ENCODE measurements at regions not wholly inside any gene's neighbourhood (a gene's known extent, or its start where the extent isn't known, plus 50 kb on each side); places are given as distances from the start of the nearest gene placed in this dataset.

DNA sequence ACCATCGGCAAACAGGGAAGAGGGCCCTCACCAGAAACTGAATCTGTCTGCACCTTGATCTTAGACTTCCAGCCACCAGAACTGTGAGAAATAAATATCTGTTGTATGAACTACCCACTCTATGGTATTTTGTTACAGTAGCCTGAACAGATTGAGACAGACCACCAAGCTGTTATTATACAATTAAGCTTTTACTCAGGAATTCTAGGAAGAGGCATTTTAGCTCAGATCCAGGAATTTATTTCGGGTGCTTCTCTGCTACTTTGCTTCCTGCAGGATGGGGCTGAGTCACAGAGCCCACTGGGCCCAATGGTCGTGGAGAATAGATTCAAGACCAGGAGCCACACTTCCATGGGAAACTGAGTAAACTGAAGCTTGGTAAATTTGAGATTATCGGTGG, 145.5 kb upstream of the PFN2 start:
- CTCF ChIA-PET: no interaction called here
- H3K4me1 Mint-ChIP-seq (ENCODE audit: low read depth): no peaks in the 10 kb centered on the region
- no peaks in the 10 kb centered on the region for H3K36me3 ChIP-seq (ENCODE audit: insufficient read depth, low read length)
- no peak overlapping the region for H3K27ac ChIP-seq (ENCODE audit: low read depth in 1 of 2, low read length in 2 of 2)
- no peaks in the 10 kb centered on the region for H3K36me3 Mint-ChIP-seq (ENCODE audit: low read depth)
- H3K4me3 Mint-ChIP-seq: no peak overlapping the region
- H3K4me3 ChIP-seq (ENCODE audit: low read length): no peak overlapping the region
- POLR2A ChIA-PET: no interaction called here
- TF ChIP-seq, protein P1, sequence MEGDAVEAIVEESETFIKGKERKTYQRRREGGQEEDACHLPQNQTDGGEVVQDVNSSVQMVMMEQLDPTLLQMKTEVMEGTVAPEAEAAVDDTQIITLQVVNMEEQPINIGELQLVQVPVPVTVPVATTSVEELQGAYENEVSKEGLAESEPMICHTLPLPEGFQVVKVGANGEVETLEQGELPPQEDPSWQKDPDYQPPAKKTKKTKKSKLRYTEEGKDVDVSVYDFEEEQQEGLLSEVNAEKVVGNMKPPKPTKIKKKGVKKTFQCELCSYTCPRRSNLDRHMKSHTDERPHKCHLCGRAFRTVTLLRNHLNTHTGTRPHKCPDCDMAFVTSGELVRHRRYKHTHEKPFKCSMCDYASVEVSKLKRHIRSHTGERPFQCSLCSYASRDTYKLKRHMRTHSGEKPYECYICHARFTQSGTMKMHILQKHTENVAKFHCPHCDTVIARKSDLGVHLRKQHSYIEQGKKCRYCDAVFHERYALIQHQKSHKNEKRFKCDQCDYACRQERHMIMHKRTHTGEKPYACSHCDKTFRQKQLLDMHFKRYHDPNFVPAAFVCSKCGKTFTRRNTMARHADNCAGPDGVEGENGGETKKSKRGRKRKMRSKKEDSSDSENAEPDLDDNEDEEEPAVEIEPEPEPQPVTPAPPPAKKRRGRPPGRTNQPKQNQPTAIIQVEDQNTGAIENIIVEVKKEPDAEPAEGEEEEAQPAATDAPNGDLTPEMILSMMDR (IDR thresholded peaks at IDR 0.05): no peak
- ATAC-seq (ENCODE audit: poor library complexity) (no peak), DNase-seq (no peak)
- peaks cover 31% of the 10 kb centered on the region for H3K27me3 Mint-ChIP-seq
- no peak overlapping the region for H3K27ac Mint-ChIP-seq
- H3K9me3 Mint-ChIP-seq: no peaks in the 10 kb centered on the region
- peaks cover 0 to 7% of the 10 kb centered on the region in 2 experiments for H3K27me3 ChIP-seq (ENCODE audit: control insufficient read depth in 1 of 2, insufficient read depth in 2 of 2, low read length in 2 of 2)
- H3K4me1 ChIP-seq (ENCODE audit: insufficient read depth, low read length): no peaks in the 10 kb centered on the region
- intact Hi-C loops (cut with DNase I, micrococcal nuclease): no loop called here
- H3K9me3 ChIP-seq (ENCODE audit: control insufficient read depth in 1 of 2, insufficient read depth in 1 of 2, low read length in 2 of 2): no peaks in the 10 kb centered on the region

DNA sequence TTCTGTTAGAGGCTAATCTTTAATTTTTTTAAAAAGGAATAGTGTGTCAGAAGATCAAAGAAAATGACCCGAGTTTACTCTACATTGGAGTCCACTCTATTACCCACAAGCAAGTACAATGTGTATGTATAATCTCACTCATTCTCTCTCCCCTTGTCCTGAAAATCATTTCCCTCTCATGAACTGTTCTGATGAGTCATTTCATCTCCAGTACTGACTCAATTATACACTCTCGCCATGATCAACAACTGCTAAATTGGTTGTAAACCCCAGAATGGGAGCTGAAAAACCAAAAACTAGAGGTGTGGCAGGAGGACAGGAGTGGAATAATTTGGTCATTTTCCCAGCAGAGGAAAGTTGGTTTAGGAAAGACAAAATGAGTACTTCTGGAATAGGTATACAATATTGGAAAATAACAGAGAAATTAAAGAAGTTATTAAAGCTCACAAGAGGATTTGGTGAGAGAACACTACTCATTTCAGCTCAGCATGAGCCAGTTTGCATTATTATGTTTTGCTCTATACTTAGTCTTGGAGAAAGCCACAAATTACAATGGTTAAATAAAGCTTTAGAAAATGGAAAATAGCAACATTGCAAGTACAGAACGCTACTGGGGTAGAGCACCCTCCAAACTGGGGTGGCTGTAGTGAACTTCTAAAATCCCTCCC, 144.3 kb upstream of the PFN2 start:
- H3K27me3 Mint-ChIP-seq: peaks cover 41% of the 10 kb centered on the region
- H3K36me3 Mint-ChIP-seq (ENCODE audit: low read depth): no peaks in the 10 kb centered on the region
- Histone ChIP-seq H3K27me3 (ENCODE audit: control insufficient read depth in 1 of 2, insufficient read depth in 2 of 2, low read length in 2 of 2) (peaks cover 0 to 7% of the 10 kb centered on the region in 2 experiments), H3K4me3 (ENCODE audit: low read length) (no peak overlapping the region), H3K27ac (ENCODE audit: low read depth in 1 of 2, low read length in 2 of 2) (no peak overlapping the region), H3K9me3 (ENCODE audit: control insufficient read depth in 1 of 2, insufficient read depth in 1 of 2, low read length in 2 of 2) (no peaks in the 10 kb centered on the region), H3K36me3 (ENCODE audit: insufficient read depth, low read length) (no peaks in the 10 kb centered on the region), H3K4me1 (ENCODE audit: insufficient read depth, low read length) (no peaks in the 10 kb centered on the region)
- TF ChIP-seq, protein P1 (IDR thresholded peaks at IDR 0.05): no peak
- no peak overlapping the region for H3K27ac Mint-ChIP-seq
- intact Hi-C loops (cut with DNase I, micrococcal nuclease): no loop called here
- no peaks in the 10 kb centered on the region for H3K9me3 Mint-ChIP-seq
- H3K4me3 Mint-ChIP-seq: no peak overlapping the region
- ChIA-PET POLR2A (no interaction called here), CTCF (no interaction called here)
- no peaks in the 10 kb centered on the region for H3K4me1 Mint-ChIP-seq (ENCODE audit: low read depth)
- no peak for DNase-seq
- ATAC-seq (ENCODE audit: poor library complexity): no peak

DNA sequence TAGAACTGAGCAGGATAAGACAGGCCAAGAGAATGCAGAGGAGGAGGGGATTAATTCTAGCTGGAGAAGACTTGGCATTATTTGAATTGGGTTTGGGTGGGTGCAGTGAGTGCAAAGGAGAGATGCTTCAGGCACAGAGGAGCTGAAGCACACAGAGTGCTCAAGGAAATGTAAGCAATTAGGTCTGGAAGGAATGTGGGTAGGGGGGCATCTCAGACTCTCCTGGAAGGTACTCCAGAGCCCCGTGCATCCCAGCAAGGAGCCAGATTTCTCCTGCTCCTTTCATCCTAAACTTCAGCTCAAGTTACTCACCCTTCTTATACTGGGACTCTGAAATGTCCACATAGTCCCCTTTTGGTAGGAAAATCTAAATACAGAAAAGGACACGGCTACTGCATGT, 143.6 kb upstream of the PFN2 start:
- H3K9me3 ChIP-seq (ENCODE audit: control insufficient read depth in 1 of 2, insufficient read depth in 1 of 2, low read length in 2 of 2): no peaks in the 10 kb centered on the region
- Mint-ChIP-seq H3K27ac (no peak overlapping the region), H3K36me3 (ENCODE audit: low read depth) (no peaks in the 10 kb centered on the region), H3K27me3 (peaks cover 38% of the 10 kb centered on the region), H3K4me1 (ENCODE audit: low read depth) (no peaks in the 10 kb centered on the region), H3K4me3 (no peak overlapping the region), H3K9me3 (no peaks in the 10 kb centered on the region)
- no peaks in the 10 kb centered on the region for H3K36me3 ChIP-seq (ENCODE audit: insufficient read depth, low read length)
- ChIA-PET CTCF (no interaction called here), POLR2A (no interaction called here)
- TF ChIP-seq, protein P1 (IDR thresholded peaks at IDR 0.05): no peak
- intact Hi-C loops (cut with DNase I, micrococcal nuclease): no loop called here
- DNase-seq: no peak
- no peak for ATAC-seq (ENCODE audit: poor library complexity)
- no peak overlapping the region for H3K4me3 ChIP-seq (ENCODE audit: low read length)
- H3K27ac ChIP-seq (ENCODE audit: low read depth in 1 of 2, low read length in 2 of 2): no peak overlapping the region
- H3K27me3 ChIP-seq (ENCODE audit: control insufficient read depth in 1 of 2, insufficient read depth in 2 of 2, low read length in 2 of 2): peaks cover 0 to 7% of the 10 kb centered on the region in 2 experiments
- no peaks in the 10 kb centered on the region for H3K4me1 ChIP-seq (ENCODE audit: insufficient read depth, low read length)
